C4-2B (cell line): ENCODE measurements at regions not wholly inside any gene's neighbourhood (a gene's known extent, or its start where the extent isn't known, plus 50 kb on each side); places are given as distances from the start of the nearest gene placed in this dataset.

Experiments used
- ZFX ChIP-seq: fragments of 450-650 bp; IDR thresholded peaks from 2 replicates; pipeline ENCODE4 v1.6.1; 2017
- TF ChIP-seq, protein P1 (sequence below): fragments of 450-650 bp; conservative IDR thresholded peaks from 2 replicates; pipeline ENCODE4 v1.5.1; 2017; ENCODE audit warnings: mild to moderate bottlenecking

DNA sequence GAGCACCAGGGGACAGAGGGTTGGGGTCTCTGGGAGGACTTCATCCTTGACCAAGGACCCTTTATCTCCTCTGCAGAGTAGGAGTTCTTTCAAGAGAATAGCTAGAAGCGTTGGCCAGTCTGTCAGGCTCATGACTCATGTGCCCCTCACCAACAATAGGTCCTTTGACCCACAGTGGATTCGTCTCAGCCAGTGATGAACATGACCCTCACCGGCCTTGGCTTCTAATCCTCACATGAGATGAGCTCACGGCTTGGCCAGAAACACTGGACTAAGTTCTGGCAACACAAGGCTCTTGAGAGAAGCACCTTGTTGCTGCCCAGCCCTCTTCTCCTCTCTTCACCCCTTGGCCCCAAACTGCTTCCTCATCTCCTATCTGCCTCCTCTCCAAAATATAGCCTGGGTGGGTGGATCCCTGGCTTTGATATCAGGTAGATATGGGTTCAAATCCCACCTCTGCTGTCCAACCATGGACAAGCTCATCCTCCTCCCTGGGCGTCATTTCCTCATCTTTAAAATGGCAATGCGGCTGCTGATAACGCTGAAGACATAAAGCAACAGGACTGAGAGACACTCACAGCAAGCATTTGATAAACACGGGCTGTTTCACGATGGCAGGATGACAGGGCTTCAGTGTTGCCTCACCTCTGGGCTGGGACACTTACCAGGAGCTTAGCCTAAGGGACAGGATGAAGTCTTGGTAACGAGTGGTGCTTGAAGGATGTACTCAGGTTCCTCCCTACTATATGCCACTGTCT lies 446.7 kb upstream of the PROK2 start:
- TF ChIP-seq, protein P1, sequence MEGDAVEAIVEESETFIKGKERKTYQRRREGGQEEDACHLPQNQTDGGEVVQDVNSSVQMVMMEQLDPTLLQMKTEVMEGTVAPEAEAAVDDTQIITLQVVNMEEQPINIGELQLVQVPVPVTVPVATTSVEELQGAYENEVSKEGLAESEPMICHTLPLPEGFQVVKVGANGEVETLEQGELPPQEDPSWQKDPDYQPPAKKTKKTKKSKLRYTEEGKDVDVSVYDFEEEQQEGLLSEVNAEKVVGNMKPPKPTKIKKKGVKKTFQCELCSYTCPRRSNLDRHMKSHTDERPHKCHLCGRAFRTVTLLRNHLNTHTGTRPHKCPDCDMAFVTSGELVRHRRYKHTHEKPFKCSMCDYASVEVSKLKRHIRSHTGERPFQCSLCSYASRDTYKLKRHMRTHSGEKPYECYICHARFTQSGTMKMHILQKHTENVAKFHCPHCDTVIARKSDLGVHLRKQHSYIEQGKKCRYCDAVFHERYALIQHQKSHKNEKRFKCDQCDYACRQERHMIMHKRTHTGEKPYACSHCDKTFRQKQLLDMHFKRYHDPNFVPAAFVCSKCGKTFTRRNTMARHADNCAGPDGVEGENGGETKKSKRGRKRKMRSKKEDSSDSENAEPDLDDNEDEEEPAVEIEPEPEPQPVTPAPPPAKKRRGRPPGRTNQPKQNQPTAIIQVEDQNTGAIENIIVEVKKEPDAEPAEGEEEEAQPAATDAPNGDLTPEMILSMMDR = no peak
- TF ChIP-seq ZFX = no peak
